Panc1 (cell line): ENCODE measurements at regions not wholly inside any gene's neighbourhood (a gene's known extent, or its start where the extent isn't known, plus 50 kb on each side); places are given as distances from the start of the nearest gene placed in this dataset.

Source experiments
- ATAC-seq: fragments of 200-7000 bp; cut with Tn5 transposase; 2 replicates; pipeline ENCODE4 v1.9.1; 2020; ENCODE audit warnings: mild to moderate bottlenecking, moderate library complexity
- BruUV-seq: library from RNA; stranded (reverse); fragments of 400-500 nt; replicated peaks from 2 replicates; lab custom pipeline; 2021; lab: Mats Ljungman, UMichigan
- CTCF ChIA-PET: fragments of 300-600 bp; sonication (Branson Sonifier 250); formaldehyde crosslinking; loops from one replicate; lab custom pipeline; 2022; ENCODE audit warnings: antibody characterized with exemption; lab: Charles Lee
- POLR2A ChIA-PET: fragments of 300-600 bp; sonication (Branson Sonifier 250); formaldehyde crosslinking; loops from one replicate; lab custom pipeline; 2022; ENCODE audit warnings: antibody characterized with exemption; lab: Charles Lee
- DNase-seq: peaks from one replicate; pipeline ENCODE4 v3.0.0-alpha.2; 2010; ENCODE audit warnings: low read depth, low spot score
- H3K27ac ChIP-seq: 2 replicates; pipeline ENCODE4 v1.5.1; 2011; ENCODE audit warnings: mild to moderate bottlenecking, low read length, inconsistent platforms
- H3K27me3 ChIP-seq: fragments of 200-500 bp; sonication (Bioruptor generic); 2 replicates; pipeline ENCODE4 v1.6.0; 2014; ENCODE audit warnings: low read length, inconsistent platforms; ENCODE audit not compliant: control insufficient read depth, insufficient read depth
- H3K36me3 ChIP-seq: fragments of 200-500 bp; sonication (Bioruptor generic); 2 replicates; pipeline ENCODE4 v1.5.1; 2014; ENCODE audit warnings: inconsistent platforms, mild to moderate bottlenecking, low read length, moderate library complexity; ENCODE audit not compliant: control insufficient read depth, insufficient read depth
- H3K4me1 ChIP-seq: 2 replicates; pipeline ENCODE4 v1.5.1; 2011; ENCODE audit warnings: inconsistent platforms, mild to moderate bottlenecking, low read length, moderate library complexity; ENCODE audit not compliant: control insufficient read depth, insufficient read depth
- H3K4me3 ChIP-seq, 2 experiments: 2 replicates each; pipeline ENCODE4 v1.5.1; 2011 to 2012; ENCODE audit warnings: low read depth in 2 of 2, low read length in 2 of 2, mild to moderate bottlenecking in 2 of 2, inconsistent platforms in 1 of 2, moderate library complexity in 1 of 2
- H3K9me3 ChIP-seq: fragments of 200-500 bp; sonication (Bioruptor generic); 2 replicates; pipeline ENCODE4 v1.5.1; 2014; ENCODE audit warnings: low read depth, mild to moderate bottlenecking, inconsistent platforms, low read length, moderate library complexity; ENCODE audit not compliant: control insufficient read depth, insufficient read depth
- POLR2AphosphoS5 ChIP-seq: IDR thresholded peaks from 2 replicates; pipeline ENCODE4 v1.6.1; 2012; ENCODE audit warnings: mild to moderate bottlenecking, low read depth, low read length, moderate library complexity
- SIN3A ChIP-seq: IDR thresholded peaks from 2 replicates; pipeline ENCODE4 v1.6.1; 2012; ENCODE audit warnings: low read depth, mild to moderate bottlenecking, low read length, moderate library complexity, borderline replicate concordance; ENCODE audit not compliant: insufficient read depth
- TCF7L2 ChIP-seq: IDR thresholded peaks from 2 replicates; pipeline ENCODE4 v1.6.1; 2011; ENCODE audit warnings: mild to moderate bottlenecking, low read depth, low read length, inconsistent platforms
- in situ Hi-C: cut with HindIII; loops from 2 replicates; pipeline ENCODE4 v1.10.0; 2016; ENCODE audit warnings: low sequenced_read_pairs, low pct_unique_long_range_greater_than_20kb
- intact Hi-C: fragments of 100-400 bp; cut with micrococcal nuclease; formaldehyde crosslinking; loops from one replicate; pipeline ENCODE4 v1.10.0; 2022; ENCODE audit not compliant: unreplicated experiment
- TF ChIP-seq, protein P1 (sequence below), 2 experiments: IDR thresholded peaks; 2 replicates each; pipeline ENCODE4 v1.6.1; 2011 to 2012; ENCODE audit warnings: low read depth in 2 of 2, control low read depth in 1 of 2, low read length in 1 of 2, mild to moderate bottlenecking in 1 of 2, moderate library complexity in 1 of 2; ENCODE audit not compliant: insufficient read depth in 1 of 2
- TF ChIP-seq, protein P2 (sequence below): fragments of 450-650 bp; IDR thresholded peaks from 2 replicates; pipeline ENCODE4 v1.5.1; 2017; ENCODE audit warnings: mild to moderate bottlenecking

DNA sequence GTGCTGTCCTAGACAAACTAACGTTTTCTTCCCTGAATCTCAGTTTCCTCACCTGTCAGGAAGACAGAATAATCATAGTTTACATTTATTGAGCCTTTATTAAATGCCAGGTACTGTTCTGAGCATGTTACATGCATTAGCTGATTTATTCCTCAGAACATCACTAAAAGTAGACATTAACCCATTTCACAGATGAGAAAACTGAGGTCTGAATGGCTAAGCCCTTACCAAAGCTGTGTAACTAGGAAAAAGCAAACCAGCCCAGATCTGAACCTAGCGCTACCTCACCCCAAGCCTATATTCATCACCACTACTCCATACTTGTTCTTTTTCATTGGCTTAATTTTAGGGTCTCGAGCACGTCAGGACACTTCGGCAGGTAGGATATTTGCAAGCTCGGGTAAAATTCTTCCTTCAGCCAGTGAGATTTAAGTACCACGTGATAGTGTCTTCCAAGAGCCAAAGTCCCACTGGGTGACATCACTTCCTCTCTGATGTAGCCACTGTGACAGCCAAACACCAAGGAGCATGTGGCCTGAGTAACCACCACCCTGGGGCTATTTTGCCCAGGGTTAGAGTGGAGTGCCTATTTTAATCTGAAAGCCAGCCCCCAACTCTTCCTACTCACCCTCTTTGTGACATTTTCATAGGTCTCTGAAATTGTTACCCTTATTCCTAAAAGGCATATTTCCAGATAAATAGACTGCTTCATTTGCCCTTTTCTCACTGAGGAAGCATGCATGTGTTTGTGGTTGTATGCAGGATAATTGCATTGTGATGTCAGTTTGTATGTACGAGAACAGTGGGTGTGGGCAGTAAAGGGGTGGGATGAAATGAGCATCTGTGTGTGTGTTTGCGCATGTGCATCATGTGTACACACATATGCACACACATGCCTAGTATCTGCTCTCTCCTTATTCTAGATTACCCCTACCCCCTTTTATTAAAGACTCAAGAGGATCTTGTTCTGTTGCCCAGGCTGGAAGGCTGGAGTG is 62.2 kb upstream of the WSCD2 start:
- Histone ChIP-seq H3K27ac (no peak overlapping the region), H3K4me3 (no peak overlapping the region), H3K27me3 (no peaks in the 10 kb centered on the region; the same call in 1 of the 2 replicates), H3K4me1 (no peaks in the 10 kb centered on the region), H3K9me3 (no peaks in the 10 kb centered on the region), H3K36me3 (no peaks in the 10 kb centered on the region)
- DNase-seq (no peak), ATAC-seq (no peak)
- in situ Hi-C loops (no loop called here), intact Hi-C loops (no loop called here)
- no TSS peak for BruUV-seq
- TF ChIP-seq POLR2AphosphoS5: no peak
- TF ChIP-seq, protein P1, sequence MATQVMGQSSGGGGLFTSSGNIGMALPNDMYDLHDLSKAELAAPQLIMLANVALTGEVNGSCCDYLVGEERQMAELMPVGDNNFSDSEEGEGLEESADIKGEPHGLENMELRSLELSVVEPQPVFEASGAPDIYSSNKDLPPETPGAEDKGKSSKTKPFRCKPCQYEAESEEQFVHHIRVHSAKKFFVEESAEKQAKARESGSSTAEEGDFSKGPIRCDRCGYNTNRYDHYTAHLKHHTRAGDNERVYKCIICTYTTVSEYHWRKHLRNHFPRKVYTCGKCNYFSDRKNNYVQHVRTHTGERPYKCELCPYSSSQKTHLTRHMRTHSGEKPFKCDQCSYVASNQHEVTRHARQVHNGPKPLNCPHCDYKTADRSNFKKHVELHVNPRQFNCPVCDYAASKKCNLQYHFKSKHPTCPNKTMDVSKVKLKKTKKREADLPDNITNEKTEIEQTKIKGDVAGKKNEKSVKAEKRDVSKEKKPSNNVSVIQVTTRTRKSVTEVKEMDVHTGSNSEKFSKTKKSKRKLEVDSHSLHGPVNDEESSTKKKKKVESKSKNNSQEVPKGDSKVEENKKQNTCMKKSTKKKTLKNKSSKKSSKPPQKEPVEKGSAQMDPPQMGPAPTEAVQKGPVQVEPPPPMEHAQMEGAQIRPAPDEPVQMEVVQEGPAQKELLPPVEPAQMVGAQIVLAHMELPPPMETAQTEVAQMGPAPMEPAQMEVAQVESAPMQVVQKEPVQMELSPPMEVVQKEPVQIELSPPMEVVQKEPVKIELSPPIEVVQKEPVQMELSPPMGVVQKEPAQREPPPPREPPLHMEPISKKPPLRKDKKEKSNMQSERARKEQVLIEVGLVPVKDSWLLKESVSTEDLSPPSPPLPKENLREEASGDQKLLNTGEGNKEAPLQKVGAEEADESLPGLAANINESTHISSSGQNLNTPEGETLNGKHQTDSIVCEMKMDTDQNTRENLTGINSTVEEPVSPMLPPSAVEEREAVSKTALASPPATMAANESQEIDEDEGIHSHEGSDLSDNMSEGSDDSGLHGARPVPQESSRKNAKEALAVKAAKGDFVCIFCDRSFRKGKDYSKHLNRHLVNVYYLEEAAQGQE (IDR thresholded peaks at IDR 0.05; ENCODE audit: insufficient read depth in 1 of 2, low read depth in 2 of 2, low read length in 1 of 2): no peak
- no peak for TF ChIP-seq TCF7L2
- ChIA-PET POLR2A (no interaction called here), CTCF (no interaction called here)

DNA sequence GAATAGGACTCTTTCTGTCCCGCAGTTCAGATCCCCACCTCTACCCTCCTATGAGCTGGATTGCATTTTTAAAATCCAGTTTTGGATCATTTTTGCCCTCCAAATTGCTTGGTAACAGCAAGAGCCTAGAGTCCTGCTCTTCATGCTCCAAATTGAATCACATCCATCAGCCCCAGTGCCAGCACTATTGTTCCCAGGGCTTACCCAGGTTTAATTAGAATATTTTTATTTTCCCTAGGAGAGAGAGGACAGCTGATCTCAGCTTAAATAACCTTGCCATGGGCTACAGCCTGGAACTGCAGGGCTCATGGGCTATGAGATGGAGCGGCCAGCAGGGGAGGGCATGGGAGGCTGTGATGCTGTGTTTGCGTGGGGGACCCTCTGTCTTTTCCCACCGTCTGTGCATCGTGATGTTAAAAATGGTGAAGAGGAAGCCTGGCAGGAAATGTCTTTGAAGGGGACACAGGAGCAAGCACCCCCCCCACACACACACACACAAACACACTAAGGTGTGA is 59.4 kb upstream of the WSCD2 start:
- Histone ChIP-seq H3K4me1 (no peaks in the 10 kb centered on the region), H3K27me3 (no peaks in the 10 kb centered on the region), H3K27ac (no peak overlapping the region), H3K9me3 (no peaks in the 10 kb centered on the region), H3K36me3 (no peaks in the 10 kb centered on the region), H3K4me3 (no peak overlapping the region)
- in situ Hi-C loops (no loop called here), intact Hi-C loops (no loop called here)
- DNase-seq (no peak), ATAC-seq (no peak)
- no TSS peak for BruUV-seq
- ChIA-PET CTCF (interaction anchor here (0.6 kb wide), 1 partner anchor 153 kb away, joined by 3 read pairs; no protein-coding TSS in a partner anchor), POLR2A (no interaction called here)
- TF ChIP-seq TCF7L2 (no peak), POLR2AphosphoS5 (no peak), SIN3A (no peak)
- TF ChIP-seq, protein P1 (IDR thresholded peaks at IDR 0.05; ENCODE audit: insufficient read depth in 1 of 2, low read depth in 2 of 2, low read length in 1 of 2): no peak
- TF ChIP-seq, protein P2, sequence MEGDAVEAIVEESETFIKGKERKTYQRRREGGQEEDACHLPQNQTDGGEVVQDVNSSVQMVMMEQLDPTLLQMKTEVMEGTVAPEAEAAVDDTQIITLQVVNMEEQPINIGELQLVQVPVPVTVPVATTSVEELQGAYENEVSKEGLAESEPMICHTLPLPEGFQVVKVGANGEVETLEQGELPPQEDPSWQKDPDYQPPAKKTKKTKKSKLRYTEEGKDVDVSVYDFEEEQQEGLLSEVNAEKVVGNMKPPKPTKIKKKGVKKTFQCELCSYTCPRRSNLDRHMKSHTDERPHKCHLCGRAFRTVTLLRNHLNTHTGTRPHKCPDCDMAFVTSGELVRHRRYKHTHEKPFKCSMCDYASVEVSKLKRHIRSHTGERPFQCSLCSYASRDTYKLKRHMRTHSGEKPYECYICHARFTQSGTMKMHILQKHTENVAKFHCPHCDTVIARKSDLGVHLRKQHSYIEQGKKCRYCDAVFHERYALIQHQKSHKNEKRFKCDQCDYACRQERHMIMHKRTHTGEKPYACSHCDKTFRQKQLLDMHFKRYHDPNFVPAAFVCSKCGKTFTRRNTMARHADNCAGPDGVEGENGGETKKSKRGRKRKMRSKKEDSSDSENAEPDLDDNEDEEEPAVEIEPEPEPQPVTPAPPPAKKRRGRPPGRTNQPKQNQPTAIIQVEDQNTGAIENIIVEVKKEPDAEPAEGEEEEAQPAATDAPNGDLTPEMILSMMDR: no peak
